ENCODE measurements at regions not wholly inside any gene's neighbourhood (a gene's known extent, or its start where the extent isn't known, plus 50 kb on each side); places are given as distances from the start of the nearest gene placed in this dataset.

DNA sequence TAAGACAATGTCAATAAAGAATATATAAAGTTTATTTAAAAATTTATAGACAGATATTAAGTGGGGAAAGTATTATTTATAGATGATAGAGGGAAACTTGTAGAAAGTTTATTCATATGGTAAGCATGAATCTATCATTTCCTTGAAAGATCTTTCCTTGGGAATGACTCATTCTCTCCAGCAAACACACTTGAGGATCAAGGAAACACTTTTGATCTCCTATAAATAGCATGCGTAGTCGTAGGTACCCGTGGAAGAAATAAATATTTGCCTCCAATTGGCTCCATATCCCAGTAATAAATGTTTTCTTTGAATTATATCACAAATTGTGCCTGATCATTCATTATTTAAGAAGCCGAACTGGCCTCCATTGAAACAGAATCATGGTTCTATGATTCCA is 483.4 kb downstream of the RNF144A start:
- H3K27ac ChIP-seq (ENCODE audit: low read length), result no peak overlapping the region
- no peaks in the 10 kb centered on the region for H3K36me3 ChIP-seq (ENCODE audit: insufficient read depth, low read length)
- no peak overlapping the region for H2AFZ ChIP-seq (ENCODE audit: low read depth, low read length)
- no peaks in the 10 kb centered on the region for H3K79me2 ChIP-seq (replicated peaks; ENCODE audit: insufficient read depth, low read length)
- no peaks in the 10 kb centered on the region for H3F3A ChIP-seq (ENCODE audit: insufficient read depth, low read length, poor library complexity, severe bottlenecking)
- H3K4me2 ChIP-seq (ENCODE audit: low read length), result no peak overlapping the region
- H3K4me3 ChIP-seq (ENCODE audit: low read length), result no peak overlapping the region
- H4K20me1 ChIP-seq (ENCODE audit: insufficient read depth), result no peaks in the 10 kb centered on the region
- no peaks in the 10 kb centered on the region for H3K27me3 ChIP-seq (ENCODE audit: insufficient read depth, low read depth, low read length)
- TF ChIP-seq RAD21 (conservative IDR thresholded peaks at IDR 0.05), result no peak
- no peak for TF ChIP-seq MXI1 (conservative IDR thresholded peaks at IDR 0.05; ENCODE audit: poor library complexity, severe bottlenecking)
- no peaks in the 10 kb centered on the region for H3K9me2 ChIP-seq (ENCODE audit: insufficient read depth, low read length)
- H3K9ac ChIP-seq (ENCODE audit: low read length), result no peak overlapping the region
- no peaks in the 10 kb centered on the region for H3K9me3 ChIP-seq (ENCODE audit: low read length)

DNA sequence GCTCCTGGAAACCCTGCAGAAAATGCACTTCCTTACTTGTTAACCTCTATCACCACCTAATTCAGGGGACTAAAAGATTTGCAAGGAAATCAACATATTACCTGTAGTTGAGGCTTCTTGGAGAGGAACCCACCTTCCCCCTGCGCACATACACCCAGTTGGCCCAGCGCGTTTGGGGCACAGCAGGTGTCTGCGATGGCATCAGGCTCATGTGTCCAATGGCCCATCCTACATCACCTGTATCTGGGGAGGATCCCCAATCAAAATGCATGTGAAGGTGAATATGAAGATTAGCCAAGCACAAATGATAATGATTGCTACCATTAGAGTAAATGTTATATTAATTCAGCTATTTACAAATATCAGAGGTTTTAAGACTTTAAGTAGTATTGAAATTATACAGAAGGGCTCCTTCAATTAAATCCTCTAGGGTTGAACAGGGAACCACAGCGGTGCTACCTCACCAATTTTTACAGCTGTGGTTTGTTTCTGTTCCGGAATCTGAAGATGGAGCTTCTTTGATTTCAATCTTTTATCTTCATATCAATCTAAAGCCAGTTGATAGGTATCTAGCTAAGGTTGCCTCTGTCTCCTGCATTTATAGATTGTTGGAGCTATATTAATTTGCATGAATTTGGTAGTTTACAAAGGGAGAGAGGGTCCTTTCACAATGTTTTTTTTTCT is 486.0 kb downstream of the RNF144A start:
- no peak for TF ChIP-seq SMC3 (conservative IDR thresholded peaks at IDR 0.05; ENCODE audit: poor library complexity)
- TF ChIP-seq MXI1 (conservative IDR thresholded peaks at IDR 0.05; ENCODE audit: poor library complexity, severe bottlenecking), result no peak
- TF ChIP-seq TAF1 (IDR thresholded peaks at IDR 0.05; ENCODE audit: low read depth), result no peak
- no peak for TF ChIP-seq RAD21 (conservative IDR thresholded peaks at IDR 0.05)
- TF ChIP-seq EP300 (conservative IDR thresholded peaks at IDR 0.05; ENCODE audit: poor library complexity, severe bottlenecking), result no peak
- TF ChIP-seq, protein P1, sequence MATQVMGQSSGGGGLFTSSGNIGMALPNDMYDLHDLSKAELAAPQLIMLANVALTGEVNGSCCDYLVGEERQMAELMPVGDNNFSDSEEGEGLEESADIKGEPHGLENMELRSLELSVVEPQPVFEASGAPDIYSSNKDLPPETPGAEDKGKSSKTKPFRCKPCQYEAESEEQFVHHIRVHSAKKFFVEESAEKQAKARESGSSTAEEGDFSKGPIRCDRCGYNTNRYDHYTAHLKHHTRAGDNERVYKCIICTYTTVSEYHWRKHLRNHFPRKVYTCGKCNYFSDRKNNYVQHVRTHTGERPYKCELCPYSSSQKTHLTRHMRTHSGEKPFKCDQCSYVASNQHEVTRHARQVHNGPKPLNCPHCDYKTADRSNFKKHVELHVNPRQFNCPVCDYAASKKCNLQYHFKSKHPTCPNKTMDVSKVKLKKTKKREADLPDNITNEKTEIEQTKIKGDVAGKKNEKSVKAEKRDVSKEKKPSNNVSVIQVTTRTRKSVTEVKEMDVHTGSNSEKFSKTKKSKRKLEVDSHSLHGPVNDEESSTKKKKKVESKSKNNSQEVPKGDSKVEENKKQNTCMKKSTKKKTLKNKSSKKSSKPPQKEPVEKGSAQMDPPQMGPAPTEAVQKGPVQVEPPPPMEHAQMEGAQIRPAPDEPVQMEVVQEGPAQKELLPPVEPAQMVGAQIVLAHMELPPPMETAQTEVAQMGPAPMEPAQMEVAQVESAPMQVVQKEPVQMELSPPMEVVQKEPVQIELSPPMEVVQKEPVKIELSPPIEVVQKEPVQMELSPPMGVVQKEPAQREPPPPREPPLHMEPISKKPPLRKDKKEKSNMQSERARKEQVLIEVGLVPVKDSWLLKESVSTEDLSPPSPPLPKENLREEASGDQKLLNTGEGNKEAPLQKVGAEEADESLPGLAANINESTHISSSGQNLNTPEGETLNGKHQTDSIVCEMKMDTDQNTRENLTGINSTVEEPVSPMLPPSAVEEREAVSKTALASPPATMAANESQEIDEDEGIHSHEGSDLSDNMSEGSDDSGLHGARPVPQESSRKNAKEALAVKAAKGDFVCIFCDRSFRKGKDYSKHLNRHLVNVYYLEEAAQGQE (IDR thresholded peaks at IDR 0.05; ENCODE audit: borderline replicate concordance), result no peak
- no peak for TF ChIP-seq EZH2 (IDR thresholded peaks at IDR 0.05; ENCODE audit: borderline replicate concordance, insufficient read depth, low read length, poor library complexity, severe bottlenecking)
- no peak for TF ChIP-seq POLR2AphosphoS5 (IDR thresholded peaks at IDR 0.05)
- TF ChIP-seq, protein P2, sequence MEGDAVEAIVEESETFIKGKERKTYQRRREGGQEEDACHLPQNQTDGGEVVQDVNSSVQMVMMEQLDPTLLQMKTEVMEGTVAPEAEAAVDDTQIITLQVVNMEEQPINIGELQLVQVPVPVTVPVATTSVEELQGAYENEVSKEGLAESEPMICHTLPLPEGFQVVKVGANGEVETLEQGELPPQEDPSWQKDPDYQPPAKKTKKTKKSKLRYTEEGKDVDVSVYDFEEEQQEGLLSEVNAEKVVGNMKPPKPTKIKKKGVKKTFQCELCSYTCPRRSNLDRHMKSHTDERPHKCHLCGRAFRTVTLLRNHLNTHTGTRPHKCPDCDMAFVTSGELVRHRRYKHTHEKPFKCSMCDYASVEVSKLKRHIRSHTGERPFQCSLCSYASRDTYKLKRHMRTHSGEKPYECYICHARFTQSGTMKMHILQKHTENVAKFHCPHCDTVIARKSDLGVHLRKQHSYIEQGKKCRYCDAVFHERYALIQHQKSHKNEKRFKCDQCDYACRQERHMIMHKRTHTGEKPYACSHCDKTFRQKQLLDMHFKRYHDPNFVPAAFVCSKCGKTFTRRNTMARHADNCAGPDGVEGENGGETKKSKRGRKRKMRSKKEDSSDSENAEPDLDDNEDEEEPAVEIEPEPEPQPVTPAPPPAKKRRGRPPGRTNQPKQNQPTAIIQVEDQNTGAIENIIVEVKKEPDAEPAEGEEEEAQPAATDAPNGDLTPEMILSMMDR (IDR thresholded peaks at IDR 0.05; ENCODE audit: poor library complexity, severe bottlenecking), result no peak
- no peaks in the 10 kb centered on the region for H3K27me3 ChIP-seq (ENCODE audit: insufficient read depth, low read depth, low read length)
- no peaks in the 10 kb centered on the region for H4K20me1 ChIP-seq (ENCODE audit: insufficient read depth)
- no peak overlapping the region for H3K4me3 ChIP-seq (ENCODE audit: low read length)
- no peaks in the 10 kb centered on the region for H3K9me2 ChIP-seq (ENCODE audit: insufficient read depth, low read length)
- H3K9ac ChIP-seq (ENCODE audit: low read length), result no peak overlapping the region
- H3K79me2 ChIP-seq (replicated peaks; ENCODE audit: insufficient read depth, low read length), result no peaks in the 10 kb centered on the region
- no peaks in the 10 kb centered on the region for H3F3A ChIP-seq (ENCODE audit: insufficient read depth, low read length, poor library complexity, severe bottlenecking)
- H2AFZ ChIP-seq (ENCODE audit: low read depth, low read length), result no peak overlapping the region
- H3K9me3 ChIP-seq (ENCODE audit: low read length), result no peaks in the 10 kb centered on the region
- H3K4me2 ChIP-seq (ENCODE audit: low read length), result no peak overlapping the region
- H3K36me3 ChIP-seq (ENCODE audit: insufficient read depth, low read length), result no peaks in the 10 kb centered on the region
- H3K27ac ChIP-seq (ENCODE audit: low read length), result no peak overlapping the region

All from neural cell (in vitro differentiated cells).